ENCODE measurements at regions not wholly inside any gene's neighbourhood (a gene's known extent, or its start where the extent isn't known, plus 50 kb on each side); places are given as distances from the start of the nearest gene placed in this dataset.
"Not testable (repeated sequence)": the region's sequence is repeated elsewhere in the genome, so short reads cannot be mapped to it uniquely, and the experiment has no call there.

- peaks cover 0 to 5% of the 10 kb centered on the region in 2 experiments for H3K27me3 ChIP-seq (ENCODE audit: control insufficient read depth in 1 of 2, insufficient read depth in 2 of 2, low read length in 2 of 2)
- H3K9me3 Mint-ChIP-seq = no peaks in the 10 kb centered on the region
- ATAC-seq (ENCODE audit: poor library complexity) (no peak), DNase-seq (no peak)
- no peak overlapping the region for H3K4me3 Mint-ChIP-seq
- no peaks in the 10 kb centered on the region for H3K4me1 ChIP-seq (ENCODE audit: insufficient read depth, low read length)
- no peaks in the 10 kb centered on the region for H3K36me3 ChIP-seq (ENCODE audit: insufficient read depth, low read length)
- CTCF ChIA-PET = no interaction called here
- H3K27ac Mint-ChIP-seq = no peak overlapping the region
- H3K36me3 Mint-ChIP-seq (ENCODE audit: low read depth) = no peaks in the 10 kb centered on the region
- no peaks in the 10 kb centered on the region for H3K9me3 ChIP-seq (ENCODE audit: control insufficient read depth in 1 of 2, insufficient read depth in 1 of 2, low read length in 2 of 2)
- no peak overlapping the region for H3K27ac ChIP-seq (ENCODE audit: low read depth in 1 of 2, low read length in 2 of 2)
- intact Hi-C loops (cut with DNase I, micrococcal nuclease) = no loop called here
- POLR2A ChIA-PET = no interaction called here
- H3K27me3 Mint-ChIP-seq = peaks cover 56% of the 10 kb centered on the region
- TF ChIP-seq CTCF (IDR thresholded peaks at IDR 0.05) = no peak
- no peak overlapping the region for H3K4me3 ChIP-seq (ENCODE audit: low read length)
- no peaks in the 10 kb centered on the region for H3K4me1 Mint-ChIP-seq (ENCODE audit: low read depth)
These were observed 146.9 kb upstream of the KCNG1 start for GRCh38 chr20:51169813-51170212.

GRCh38 chr20:51167911-51168310, 145.0 kb upstream of the KCNG1 start:
- POLR2A ChIA-PET; H3K27ac Mint-ChIP-seq; H3K4me3 Mint-ChIP-seq; H3K27ac ChIP-seq (ENCODE audit: low read depth in 1 of 2, low read length in 2 of 2); CTCF ChIA-PET; intact Hi-C loops (cut with DNase I, micrococcal nuclease); H3K4me1 ChIP-seq (ENCODE audit: insufficient read depth, low read length); ATAC-seq (ENCODE audit: poor library complexity); H3K36me3 ChIP-seq (ENCODE audit: insufficient read depth, low read length); H3K9me3 Mint-ChIP-seq; H3K9me3 ChIP-seq (ENCODE audit: control insufficient read depth in 1 of 2, insufficient read depth in 1 of 2, low read length in 2 of 2); H3K36me3 Mint-ChIP-seq (ENCODE audit: low read depth); H3K4me3 ChIP-seq (ENCODE audit: low read length); DNase-seq; H3K4me1 Mint-ChIP-seq (ENCODE audit: low read depth); H3K27me3 ChIP-seq (ENCODE audit: control insufficient read depth in 1 of 2, insufficient read depth in 2 of 2, low read length in 2 of 2): not testable (repeated sequence)
- H3K27me3 Mint-ChIP-seq = peaks cover 45% of the 10 kb centered on the region

GRCh38 chr20:51166489-51166888, 143.6 kb upstream of the KCNG1 start:
- no peak for DNase-seq
- Mint-ChIP-seq H3K4me1 (ENCODE audit: low read depth) (no peaks in the 10 kb centered on the region), H3K4me3 (no peak overlapping the region), H3K9me3 (no peaks in the 10 kb centered on the region), H3K27me3 (peaks cover 51% of the 10 kb centered on the region), H3K27ac (no peak overlapping the region), H3K36me3 (ENCODE audit: low read depth) (no peaks in the 10 kb centered on the region)
- no peak for ATAC-seq (ENCODE audit: poor library complexity)
- Histone ChIP-seq H3K9me3 (ENCODE audit: control insufficient read depth in 1 of 2, insufficient read depth in 1 of 2, low read length in 2 of 2) (no peaks in the 10 kb centered on the region), H3K27me3 (ENCODE audit: control insufficient read depth in 1 of 2, insufficient read depth in 2 of 2, low read length in 2 of 2) (peaks cover 1 to 5% of the 10 kb centered on the region in 2 experiments), H3K36me3 (ENCODE audit: insufficient read depth, low read length) (no peaks in the 10 kb centered on the region), H3K4me3 (ENCODE audit: low read length) (no peak overlapping the region), H3K27ac (ENCODE audit: low read depth in 1 of 2, low read length in 2 of 2) (no peak overlapping the region), H3K4me1 (ENCODE audit: insufficient read depth, low read length) (no peaks in the 10 kb centered on the region)
- intact Hi-C loops (cut with DNase I, micrococcal nuclease) = no loop called here
- TF ChIP-seq CTCF (IDR thresholded peaks at IDR 0.05) = no peak
- ChIA-PET POLR2A (no interaction called here), CTCF (interaction anchor here (0.6 kb wide), 1 partner anchor 373 kb away, joined by 4 read pairs; no protein-coding TSS in a partner anchor)

GRCh38 chr20:51165131-51165530, 142.2 kb upstream of the KCNG1 start:
- no peak overlapping the region for H3K27ac Mint-ChIP-seq
- Histone ChIP-seq H3K27me3 (ENCODE audit: control insufficient read depth in 1 of 2, insufficient read depth in 2 of 2, low read length in 2 of 2) (peaks cover 9 to 12% of the 10 kb centered on the region in 2 experiments), H3K4me3 (ENCODE audit: low read length) (no peak overlapping the region), H3K27ac (ENCODE audit: low read depth in 1 of 2, low read length in 2 of 2) (no peak overlapping the region), H3K4me1 (ENCODE audit: insufficient read depth, low read length) (no peaks in the 10 kb centered on the region), H3K36me3 (ENCODE audit: insufficient read depth, low read length) (no peaks in the 10 kb centered on the region), H3K9me3 (ENCODE audit: control insufficient read depth in 1 of 2, insufficient read depth in 1 of 2, low read length in 2 of 2) (peaks cover 0 to 5% of the 10 kb centered on the region in 2 experiments)
- POLR2A ChIA-PET = no interaction called here
- DNase-seq (no peak), ATAC-seq (ENCODE audit: poor library complexity) (no peak)
- peaks cover 55% of the 10 kb centered on the region for H3K27me3 Mint-ChIP-seq
- CTCF ChIA-PET = no interaction called here
- TF ChIP-seq CTCF (IDR thresholded peaks at IDR 0.05) = no peak
- H3K4me3 Mint-ChIP-seq = no peak overlapping the region
- no peaks in the 10 kb centered on the region for H3K4me1 Mint-ChIP-seq (ENCODE audit: low read depth)
- H3K36me3 Mint-ChIP-seq (ENCODE audit: low read depth) = no peaks in the 10 kb centered on the region
- intact Hi-C loops (cut with DNase I, micrococcal nuclease) = no loop called here
- H3K9me3 Mint-ChIP-seq = no peaks in the 10 kb centered on the region
